GM12892 (cell line): ENCODE measurements at regions not wholly inside any gene's neighbourhood (a gene's known extent, or its start where the extent isn't known, plus 50 kb on each side); places are given as distances from the start of the nearest gene placed in this dataset.
A peak's percentile ranks its signal among the peaks of the same experiment; 100 is the strongest.

Experiments used
- DNase-seq: peaks from one replicate; pipeline ENCODE4 v3.0.0; 2011; ENCODE audit not compliant: insufficient read length
- FAIRE-seq: peaks from 2 replicates; lab custom pipeline; 2011; peaks lifted over from hg19 to GRCh38; lab: Jason Lieb, UNC
- POLR2A ChIP-seq: IDR thresholded peaks from 2 replicates; pipeline ENCODE4 v1.6.1; 2011; ENCODE audit warnings: low read depth, low read length, control low read depth
- POLR2AphosphoS5 ChIP-seq: IDR thresholded peaks from 2 replicates; pipeline ENCODE4 v1.6.1; 2011; ENCODE audit warnings: low read depth, low read length, control low read depth
- TAF1 ChIP-seq: IDR thresholded peaks from 2 replicates; pipeline ENCODE4 v1.6.1; 2011; ENCODE audit warnings: low read depth, mild to moderate bottlenecking, control low read depth, low read length, borderline replicate concordance

DNA sequence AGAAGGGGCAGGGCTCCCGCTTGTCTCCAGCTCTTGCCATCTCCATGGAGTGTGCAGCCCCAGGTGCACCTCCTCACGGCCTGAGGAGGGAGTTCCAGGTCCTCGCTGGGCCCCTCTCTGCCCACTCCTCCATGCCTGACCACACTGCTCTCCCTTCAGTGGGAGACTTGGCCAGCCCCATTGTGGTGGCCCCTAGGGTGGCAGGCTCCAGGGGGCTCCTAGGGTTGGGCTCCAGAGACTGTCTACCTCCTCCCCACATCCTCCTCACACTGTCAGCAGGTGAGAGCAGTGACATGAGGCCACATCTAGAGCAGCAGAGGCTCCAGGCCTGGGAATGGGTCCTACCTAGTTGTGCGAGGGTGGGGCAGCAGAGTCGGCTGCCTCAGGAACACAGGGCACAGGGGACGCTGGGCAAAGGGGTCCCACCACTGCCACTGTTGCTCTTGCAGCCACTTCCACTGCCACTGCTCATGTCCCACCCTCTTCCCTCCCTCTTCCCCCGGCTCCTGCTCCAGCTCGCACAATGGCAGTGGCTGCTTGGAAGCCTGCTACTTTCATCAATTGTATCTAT lies 514.8 kb downstream of the MRPL39 start:
- FAIRE-seq: no peak
- no peak for TF ChIP-seq POLR2A
- TF ChIP-seq TAF1: no peak
- TF ChIP-seq POLR2AphosphoS5: no peak
- DNase-seq: no peak

DNA sequence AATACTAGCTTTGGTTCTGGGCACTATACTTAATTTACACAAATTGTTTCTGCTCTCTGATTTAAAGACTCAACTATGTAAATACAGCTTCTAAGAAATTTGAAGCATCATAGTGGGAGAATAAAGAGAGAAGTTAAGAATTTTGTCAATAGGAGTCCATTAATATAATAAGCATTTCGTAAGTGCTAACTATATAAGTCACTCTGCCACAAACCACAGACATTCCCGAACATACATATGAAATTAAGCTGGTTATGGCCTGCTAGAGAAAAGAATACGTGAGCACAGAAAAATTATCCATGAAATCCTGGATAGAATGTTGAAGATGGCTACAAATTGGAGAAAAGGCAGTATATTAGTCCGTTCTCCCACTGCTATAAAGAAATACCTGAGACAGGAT lies 526.2 kb downstream of the MRPL39 start:
- TF ChIP-seq POLR2A (no peak), TAF1 (no peak)
- no peak for DNase-seq
- no peak for FAIRE-seq

DNA sequence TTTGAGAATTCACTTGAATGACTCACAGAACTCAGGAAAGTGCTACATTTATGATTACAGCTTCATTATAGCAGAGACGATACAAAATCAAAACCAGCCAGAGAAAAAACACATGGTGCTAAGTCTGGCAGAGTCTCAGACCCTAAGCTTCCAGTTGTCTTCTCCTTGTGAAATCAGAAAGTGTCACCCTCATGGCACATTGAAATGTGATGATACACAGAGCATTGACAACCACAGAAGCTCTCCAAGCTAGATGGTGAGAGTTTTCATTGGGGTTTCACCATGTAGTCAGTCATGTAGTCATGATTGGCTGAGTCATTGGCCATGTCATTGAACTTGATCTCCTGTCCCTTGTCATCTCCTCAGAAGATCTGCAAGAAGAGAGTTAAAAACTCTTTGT lies 526.6 kb downstream of the MRPL39 start:
- no peak for TF ChIP-seq POLR2A
- no peak for TF ChIP-seq POLR2AphosphoS5
- TF ChIP-seq TAF1: no peak
- DNase-seq (no peak), FAIRE-seq (no peak)

DNA sequence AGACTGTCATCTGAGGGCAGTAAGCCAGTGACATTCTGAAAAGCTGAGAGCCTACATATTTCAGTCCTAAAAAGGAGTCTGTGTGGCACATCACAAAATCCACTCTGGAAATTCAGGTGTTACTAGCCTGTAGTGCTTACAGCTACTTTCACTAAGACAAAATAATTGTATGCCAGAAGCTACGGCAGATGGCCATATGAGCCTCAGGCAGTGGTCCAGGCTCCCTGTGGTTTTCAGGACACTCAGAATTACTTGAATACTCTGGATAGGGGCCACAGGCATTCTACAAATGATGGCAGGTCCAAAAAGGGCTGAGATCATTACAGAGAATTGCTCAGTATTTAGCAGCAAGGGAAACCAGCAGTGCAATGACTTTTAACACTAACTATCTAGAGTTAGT lies 527.1 kb downstream of the MRPL39 start:
- FAIRE-seq: no peak
- DNase-seq: no peak
- TF ChIP-seq POLR2AphosphoS5 (no peak), POLR2A (no peak), TAF1 (no peak)

DNA sequence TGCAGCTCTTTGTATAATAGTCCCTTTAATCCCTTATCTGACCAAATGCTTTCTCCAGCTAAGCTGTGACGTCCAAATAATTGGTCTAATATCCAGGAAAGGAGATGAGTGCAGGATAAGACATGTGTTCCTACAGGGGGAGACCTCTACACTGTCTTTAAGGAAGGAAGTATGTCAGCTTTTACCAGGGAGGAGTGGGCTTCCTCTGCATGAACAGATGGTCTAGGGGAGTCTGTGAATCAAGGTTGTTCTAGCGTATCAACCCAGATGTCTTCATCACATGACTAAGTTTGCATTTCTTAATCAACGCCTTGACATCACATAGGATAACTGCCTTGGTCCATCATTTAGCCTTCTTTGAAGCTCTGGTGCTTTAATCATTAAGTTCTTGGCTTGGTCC lies 528.2 kb downstream of the MRPL39 start:
- TF ChIP-seq POLR2A: no peak
- no peak for TF ChIP-seq POLR2AphosphoS5
- no peak for TF ChIP-seq TAF1
- DNase-seq: no peak
- FAIRE-seq: no peak

DNA sequence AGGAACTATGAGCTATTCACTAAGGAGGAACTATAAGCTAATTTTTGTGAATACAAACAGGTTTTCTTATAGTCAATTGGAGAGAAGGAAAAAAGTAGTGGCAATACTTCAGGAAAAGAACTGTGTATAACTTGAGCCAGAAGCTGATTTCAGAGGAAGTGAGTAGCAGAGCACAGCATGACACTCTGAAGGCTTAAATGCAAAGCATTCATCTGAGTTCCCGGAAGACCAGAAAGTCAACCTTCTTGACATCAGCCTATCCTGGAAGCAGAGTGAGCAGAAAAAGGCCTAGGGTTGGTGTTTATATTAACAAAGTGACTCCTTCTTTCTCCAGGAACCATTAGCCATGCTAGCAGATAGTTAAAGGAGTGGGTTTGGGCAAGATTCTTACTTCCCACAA lies 545.2 kb downstream of the MRPL39 start:
- FAIRE-seq (peak; percentile 53), DNase-seq (no peak)
- TF ChIP-seq TAF1 (no peak), POLR2AphosphoS5 (no peak)

DNA sequence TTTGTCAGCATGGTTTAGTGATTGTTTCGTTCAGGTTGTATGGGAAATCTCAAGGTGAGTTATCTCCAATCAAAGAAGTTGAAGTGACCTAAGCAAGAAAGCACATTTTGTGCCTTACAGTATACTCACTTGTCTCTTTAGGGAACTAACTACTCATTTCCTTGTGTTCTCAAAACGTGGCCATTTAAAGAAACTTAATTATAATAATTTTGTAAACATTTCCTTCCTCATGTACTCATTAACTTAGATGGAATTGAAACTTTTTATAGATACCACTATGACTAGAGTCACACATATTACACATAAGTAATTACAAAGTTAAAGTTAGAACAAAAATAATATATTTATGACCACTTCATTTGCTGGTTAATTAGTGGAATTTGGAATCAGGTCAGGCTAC lies 552.6 kb downstream of the MRPL39 start:
- FAIRE-seq (no peak), DNase-seq (no peak)
- TF ChIP-seq POLR2AphosphoS5 (no peak), TAF1 (no peak), POLR2A (no peak)

GRCh38 chr21:25039461-25040380 lies 567.6 kb downstream of the MRPL39 start:
- TF ChIP-seq TAF1: no peak
- TF ChIP-seq POLR2A: no peak
- TF ChIP-seq POLR2AphosphoS5: no peak
- DNase-seq: no peak
- FAIRE-seq: peak; percentile 76

GRCh38 chr21:25036775-25037174 lies 570.5 kb downstream of the MRPL39 start:
- TF ChIP-seq TAF1 (no peak), POLR2AphosphoS5 (no peak), POLR2A (no peak)

GRCh38 chr21:25031750-25032149 lies 575.5 kb downstream of the MRPL39 start:
- TF ChIP-seq TAF1 (no peak), POLR2AphosphoS5 (no peak), POLR2A (no peak)
- no peak for FAIRE-seq

More at GRCh38 chr21:25036775-25037174, 570.5 kb downstream of the MRPL39 start:
- no peak for FAIRE-seq
- DNase-seq: no peak

DNA sequence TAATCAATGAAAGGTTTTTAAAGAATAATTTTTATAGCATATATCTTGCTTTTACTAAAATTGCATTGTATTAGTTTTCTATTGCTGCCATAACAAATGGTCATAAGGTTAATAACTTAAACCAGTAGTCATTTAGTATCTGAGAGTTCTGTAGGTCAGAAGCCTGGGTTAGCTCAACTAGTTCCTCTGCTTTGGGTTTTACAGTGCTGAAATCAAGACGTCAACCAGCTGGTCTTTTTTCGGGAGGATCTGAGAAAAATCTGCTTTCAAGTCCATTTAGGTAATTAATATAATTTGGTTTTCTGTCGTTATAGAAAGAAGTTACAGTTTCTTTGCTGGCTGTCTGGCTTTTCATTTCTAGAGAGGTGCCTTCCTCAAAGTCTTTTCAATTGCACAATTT lies 577.7 kb downstream of the MRPL39 start:
- DNase-seq: no peak
- no peak for FAIRE-seq
- TF ChIP-seq POLR2A: no peak

More at GRCh38 chr21:25031750-25032149, 575.5 kb downstream of the MRPL39 start:
- no peak for DNase-seq

DNA sequence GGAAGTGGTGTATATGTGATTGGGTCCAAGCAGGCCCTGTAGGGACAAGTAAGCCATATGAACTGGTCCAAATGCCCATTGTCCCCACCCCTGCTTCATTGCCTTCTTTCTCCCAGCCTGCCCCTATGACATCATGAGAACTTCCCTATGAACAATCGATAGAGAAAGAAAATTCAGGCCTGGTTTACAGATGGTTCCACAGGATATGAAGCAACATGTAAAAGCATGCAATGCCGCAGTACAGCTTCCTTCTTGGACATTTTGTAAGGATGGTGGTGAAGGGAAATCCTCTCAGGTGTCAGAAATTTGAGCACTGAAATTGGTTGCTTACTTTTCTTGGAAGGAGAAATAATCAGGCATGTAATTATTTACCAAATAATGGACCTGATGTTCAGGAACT lies 581.7 kb downstream of the MRPL39 start:
- DNase-seq (no peak), FAIRE-seq (no peak)
- TF ChIP-seq POLR2A (no peak), TAF1 (no peak), POLR2AphosphoS5 (no peak)
